ENCODE measurements at regions not wholly inside any gene's neighbourhood (a gene's known extent, or its start where the extent isn't known, plus 50 kb on each side); places are given as distances from the start of the nearest gene placed in this dataset.

- H3K27ac ChIP-seq, result no peak overlapping the region
- no peak overlapping the region for H3K9ac ChIP-seq (ENCODE audit: insufficient read length)
- no peaks in the 10 kb centered on the region for H3K36me3 ChIP-seq (ENCODE audit: insufficient read depth, low read length)
- DNase-seq (ENCODE audit: low read depth, low spot score), result no peak
- no peaks in the 10 kb centered on the region for H3K9me3 ChIP-seq (ENCODE audit: low read depth, low read length)
- no peak overlapping the region for H3K4me3 ChIP-seq
- TF ChIP-seq POLR2AphosphoS5 (IDR thresholded peaks at IDR 0.05; ENCODE audit: borderline replicate concordance, low read depth, low read length), result no peak
- no peak for TF ChIP-seq EZH2 (IDR thresholded peaks at IDR 0.05)
- no peak for TF ChIP-seq FOXP2 (optimal IDR thresholded peaks at IDR 0.05; ENCODE audit: control extremely low read depth, extremely low read length, insufficient read depth)
These were observed 51.9 kb upstream of the USP47 start for GRCh38 chr11:11789735-11790369.

GRCh38 chr11:11788063-11788710, 53.6 kb upstream of the USP47 start:
- no peak overlapping the region for H3K27ac ChIP-seq
- no peaks in the 10 kb centered on the region for H3K9me3 ChIP-seq (ENCODE audit: low read depth, low read length)
- no peak overlapping the region for H3K4me3 ChIP-seq
- DNase-seq (ENCODE audit: low read depth, low spot score), result no peak
- H3K36me3 ChIP-seq (ENCODE audit: insufficient read depth, low read length), result no peaks in the 10 kb centered on the region
- TF ChIP-seq FOXP2 (optimal IDR thresholded peaks at IDR 0.05; ENCODE audit: control extremely low read depth, extremely low read length, insufficient read depth), result no peak
- no peak for TF ChIP-seq POLR2AphosphoS5 (IDR thresholded peaks at IDR 0.05; ENCODE audit: borderline replicate concordance, low read depth, low read length)
- no peak for TF ChIP-seq EZH2 (IDR thresholded peaks at IDR 0.05)
- H3K9ac ChIP-seq (ENCODE audit: insufficient read length), result no peak overlapping the region

DNA sequence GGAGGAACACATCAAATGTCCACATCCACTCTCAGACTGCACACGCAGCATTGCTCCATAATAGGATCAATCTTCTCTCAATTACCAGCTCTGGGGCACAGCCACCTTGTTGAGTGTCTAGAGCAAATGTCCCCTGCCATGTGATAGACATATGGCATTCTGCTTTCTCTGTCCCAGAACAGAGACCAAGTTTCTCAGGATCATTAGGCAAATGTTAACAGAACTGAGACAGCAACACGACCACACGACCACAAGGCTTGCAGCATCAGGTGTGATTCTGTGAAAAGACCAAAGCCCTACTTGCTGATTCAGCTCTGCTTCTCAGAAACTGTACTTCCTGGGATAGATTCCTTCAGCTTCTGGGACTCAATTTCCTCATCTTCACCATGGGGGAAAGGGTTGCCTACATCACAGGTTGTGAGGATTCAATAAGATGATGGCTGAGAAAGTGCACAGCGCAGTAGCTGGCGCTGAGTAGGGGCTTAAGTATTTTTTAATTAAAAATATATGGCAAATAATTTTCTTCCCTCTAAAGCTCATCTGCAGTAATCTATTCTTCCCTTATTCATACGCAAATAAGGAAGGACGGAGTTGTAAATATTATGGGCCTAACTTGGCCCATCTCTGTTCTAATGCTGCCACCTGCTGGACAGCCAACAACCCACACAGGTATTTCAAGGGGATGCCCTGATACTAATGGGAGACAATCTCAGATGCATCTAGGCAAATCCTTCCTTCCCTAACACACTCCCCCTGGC, 54.3 kb upstream of the USP47 start:
- peak; percentile 53 for DNase-seq (ENCODE audit: low read depth, low spot score)
- Histone ChIP-seq H3K4me3 (no peak overlapping the region), H3K36me3 (ENCODE audit: insufficient read depth, low read length) (no peaks in the 10 kb centered on the region), H3K27ac (no peak overlapping the region), H3K9me3 (ENCODE audit: low read depth, low read length) (no peaks in the 10 kb centered on the region), H3K9ac (ENCODE audit: insufficient read length) (no peak overlapping the region)
- TF ChIP-seq EZH2 (IDR thresholded peaks at IDR 0.05) (no peak), POLR2AphosphoS5 (IDR thresholded peaks at IDR 0.05; ENCODE audit: borderline replicate concordance, low read depth, low read length) (no peak), FOXP2 (optimal IDR thresholded peaks at IDR 0.05; ENCODE audit: control extremely low read depth, extremely low read length, insufficient read depth) (no peak)

DNA sequence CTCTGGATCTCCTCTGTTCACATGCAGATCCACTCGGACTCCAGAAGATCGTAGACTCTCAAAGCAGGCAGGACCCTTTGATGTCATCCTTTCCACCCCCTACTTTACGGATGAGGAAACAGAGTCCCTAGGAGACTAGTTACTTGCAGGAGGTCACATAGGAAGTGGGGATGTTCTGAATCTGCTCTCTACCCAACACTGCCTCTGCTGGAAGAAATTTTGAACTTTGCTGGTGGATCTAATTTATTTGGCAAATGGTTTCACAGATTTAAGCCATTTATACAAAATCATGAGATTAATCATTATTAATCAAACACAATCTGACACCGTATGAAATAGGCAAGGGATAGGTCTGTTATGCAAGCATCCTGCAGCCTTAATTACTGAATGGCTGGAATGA, 55.0 kb upstream of the USP47 start:
- TF ChIP-seq POLR2AphosphoS5 (IDR thresholded peaks at IDR 0.05; ENCODE audit: borderline replicate concordance, low read depth, low read length) (no peak), FOXP2 (optimal IDR thresholded peaks at IDR 0.05; ENCODE audit: control extremely low read depth, extremely low read length, insufficient read depth) (no peak), EZH2 (IDR thresholded peaks at IDR 0.05) (no peak)
- no peak for DNase-seq (ENCODE audit: low read depth, low spot score)
- Histone ChIP-seq H3K27ac (no peak overlapping the region), H3K36me3 (ENCODE audit: insufficient read depth, low read length) (no peaks in the 10 kb centered on the region), H3K9me3 (ENCODE audit: low read depth, low read length) (no peaks in the 10 kb centered on the region), H3K4me3 (no peak overlapping the region), H3K9ac (ENCODE audit: insufficient read length) (no peak overlapping the region)

DNA sequence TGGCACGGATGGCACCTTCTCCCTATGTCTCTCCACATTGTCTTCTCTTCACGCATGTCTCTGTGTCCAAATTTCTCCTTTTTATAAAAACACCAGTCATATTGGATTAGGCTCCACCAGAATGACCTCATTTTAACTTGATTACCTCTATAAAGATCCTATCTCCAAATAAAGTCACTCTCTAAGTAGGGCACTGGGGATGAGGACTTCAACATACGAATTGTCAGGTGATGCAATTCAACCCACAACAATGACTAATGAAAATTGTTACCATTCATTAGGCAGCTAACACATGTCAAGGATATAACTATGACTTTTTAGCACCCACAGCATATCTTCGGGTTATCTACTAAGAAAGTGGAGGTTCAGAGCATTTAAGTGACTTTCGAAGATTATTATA, 55.5 kb upstream of the USP47 start:
- no peak overlapping the region for H3K4me3 ChIP-seq
- H3K9me3 ChIP-seq (ENCODE audit: low read depth, low read length), result no peaks in the 10 kb centered on the region
- H3K36me3 ChIP-seq (ENCODE audit: insufficient read depth, low read length), result no peaks in the 10 kb centered on the region
- no peak for DNase-seq (ENCODE audit: low read depth, low spot score)
- TF ChIP-seq POLR2AphosphoS5 (IDR thresholded peaks at IDR 0.05; ENCODE audit: borderline replicate concordance, low read depth, low read length), result no peak
- no peak for TF ChIP-seq FOXP2 (optimal IDR thresholded peaks at IDR 0.05; ENCODE audit: control extremely low read depth, extremely low read length, insufficient read depth)
- TF ChIP-seq EZH2 (IDR thresholded peaks at IDR 0.05), result no peak
- H3K9ac ChIP-seq (ENCODE audit: insufficient read length), result no peak overlapping the region
- H3K27ac ChIP-seq, result no peak overlapping the region

GRCh38 chr11:11782532-11783110, 59.2 kb upstream of the USP47 start:
- Histone ChIP-seq H3K36me3 (ENCODE audit: insufficient read depth, low read length) (no peaks in the 10 kb centered on the region), H3K4me3 (no peak overlapping the region), H3K27ac (no peak overlapping the region), H3K9ac (ENCODE audit: insufficient read length) (no peak overlapping the region), H3K9me3 (ENCODE audit: low read depth, low read length) (no peaks in the 10 kb centered on the region)
- DNase-seq (ENCODE audit: low read depth, low spot score), result no peak
- TF ChIP-seq POLR2AphosphoS5 (IDR thresholded peaks at IDR 0.05; ENCODE audit: borderline replicate concordance, low read depth, low read length) (no peak), EZH2 (IDR thresholded peaks at IDR 0.05) (no peak), FOXP2 (optimal IDR thresholded peaks at IDR 0.05; ENCODE audit: control extremely low read depth, extremely low read length, insufficient read depth) (no peak)

DNA sequence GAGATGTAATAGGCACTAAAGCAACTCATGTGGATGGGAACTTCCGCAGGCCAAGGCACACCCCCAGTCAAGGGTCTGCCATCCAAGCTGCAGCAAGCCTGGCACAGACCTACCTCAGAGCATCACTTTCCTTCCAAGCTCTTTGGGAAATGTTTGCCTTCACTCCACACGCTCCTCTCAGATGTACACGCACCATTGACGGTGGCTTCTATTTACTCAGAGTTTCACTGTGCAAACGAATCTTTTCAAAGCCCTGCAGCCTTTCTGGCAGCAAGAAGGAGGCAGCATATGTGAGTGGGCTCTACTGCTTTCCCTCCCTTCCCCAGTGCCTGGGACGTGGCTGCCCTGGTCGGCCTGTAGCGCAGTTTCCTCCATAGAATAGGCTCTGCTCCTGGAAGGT, 60.9 kb upstream of the USP47 start:
- H3K9ac ChIP-seq (ENCODE audit: insufficient read length), result no peak overlapping the region
- H3K36me3 ChIP-seq (ENCODE audit: insufficient read depth, low read length), result no peaks in the 10 kb centered on the region
- H3K9me3 ChIP-seq (ENCODE audit: low read depth, low read length), result no peaks in the 10 kb centered on the region
- no peak overlapping the region for H3K4me3 ChIP-seq
- H3K27ac ChIP-seq, result no peak overlapping the region
- no peak for DNase-seq (ENCODE audit: low read depth, low spot score)
- TF ChIP-seq FOXP2 (optimal IDR thresholded peaks at IDR 0.05; ENCODE audit: control extremely low read depth, extremely low read length, insufficient read depth) (no peak), POLR2AphosphoS5 (IDR thresholded peaks at IDR 0.05; ENCODE audit: borderline replicate concordance, low read depth, low read length) (no peak), EZH2 (IDR thresholded peaks at IDR 0.05) (no peak)

GRCh38 chr11:11779975-11780374, 61.8 kb upstream of the USP47 start:
- TF ChIP-seq FOXP2 (optimal IDR thresholded peaks at IDR 0.05; ENCODE audit: control extremely low read depth, extremely low read length, insufficient read depth) (no peak), POLR2AphosphoS5 (IDR thresholded peaks at IDR 0.05; ENCODE audit: borderline replicate concordance, low read depth, low read length) (no peak), EZH2 (IDR thresholded peaks at IDR 0.05) (no peak)
- no peaks in the 10 kb centered on the region for H3K9me3 ChIP-seq (ENCODE audit: low read depth, low read length)
- no peak for DNase-seq (ENCODE audit: low read depth, low spot score)

More at GRCh38 chr11:11779975-11780374, 61.8 kb upstream of the USP47 start:
- H3K27ac ChIP-seq, result no peak overlapping the region
- H3K36me3 ChIP-seq (ENCODE audit: insufficient read depth, low read length), result no peaks in the 10 kb centered on the region
- H3K9ac ChIP-seq (ENCODE audit: insufficient read length), result no peak overlapping the region
- no peak overlapping the region for H3K4me3 ChIP-seq

Data from SK-N-MC (cell line).